ENCODE measurements at regions not wholly inside any gene's neighbourhood (a gene's known extent, or its start where the extent isn't known, plus 50 kb on each side); places are given as distances from the start of the nearest gene placed in this dataset.

- TF ChIP-seq, protein P1, sequence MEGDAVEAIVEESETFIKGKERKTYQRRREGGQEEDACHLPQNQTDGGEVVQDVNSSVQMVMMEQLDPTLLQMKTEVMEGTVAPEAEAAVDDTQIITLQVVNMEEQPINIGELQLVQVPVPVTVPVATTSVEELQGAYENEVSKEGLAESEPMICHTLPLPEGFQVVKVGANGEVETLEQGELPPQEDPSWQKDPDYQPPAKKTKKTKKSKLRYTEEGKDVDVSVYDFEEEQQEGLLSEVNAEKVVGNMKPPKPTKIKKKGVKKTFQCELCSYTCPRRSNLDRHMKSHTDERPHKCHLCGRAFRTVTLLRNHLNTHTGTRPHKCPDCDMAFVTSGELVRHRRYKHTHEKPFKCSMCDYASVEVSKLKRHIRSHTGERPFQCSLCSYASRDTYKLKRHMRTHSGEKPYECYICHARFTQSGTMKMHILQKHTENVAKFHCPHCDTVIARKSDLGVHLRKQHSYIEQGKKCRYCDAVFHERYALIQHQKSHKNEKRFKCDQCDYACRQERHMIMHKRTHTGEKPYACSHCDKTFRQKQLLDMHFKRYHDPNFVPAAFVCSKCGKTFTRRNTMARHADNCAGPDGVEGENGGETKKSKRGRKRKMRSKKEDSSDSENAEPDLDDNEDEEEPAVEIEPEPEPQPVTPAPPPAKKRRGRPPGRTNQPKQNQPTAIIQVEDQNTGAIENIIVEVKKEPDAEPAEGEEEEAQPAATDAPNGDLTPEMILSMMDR (IDR thresholded peaks at IDR 0.05): no peak
- no peak for TF ChIP-seq ZNF263 (CRISPR knock-in tag; IDR thresholded peaks at IDR 0.05; ENCODE audit: low read depth)
- no peak for TF ChIP-seq SP1 (CRISPR knock-in tag; conservative IDR thresholded peaks at IDR 0.05)
- TF ChIP-seq RELA (CRISPR knock-in tag; IDR thresholded peaks at IDR 0.05; ENCODE audit: borderline replicate concordance): no peak
- TF ChIP-seq ZBTB21 (CRISPR knock-in tag; IDR thresholded peaks at IDR 0.05; ENCODE audit: borderline replicate concordance): no peak
- TF ChIP-seq FOXP4 (CRISPR knock-in tag; IDR thresholded peaks at IDR 0.05): no peak
- TF ChIP-seq GABPB1 (CRISPR knock-in tag; IDR thresholded peaks at IDR 0.05): no peak
- no peak for TF ChIP-seq ELF4 (CRISPR knock-in tag; IDR thresholded peaks at IDR 0.05; ENCODE audit: low read depth)
- no peak for TF ChIP-seq ATF2 (CRISPR knock-in tag; IDR thresholded peaks at IDR 0.05; ENCODE audit: borderline replicate concordance, low read depth)
Measured at GRCh38 chr5:155094455-155094854, 80.9 kb downstream of the KIF4B start.
